ENCODE measurements at regions not wholly inside any gene's neighbourhood (a gene's known extent, or its start where the extent isn't known, plus 50 kb on each side); places are given as distances from the start of the nearest gene placed in this dataset.

DNA sequence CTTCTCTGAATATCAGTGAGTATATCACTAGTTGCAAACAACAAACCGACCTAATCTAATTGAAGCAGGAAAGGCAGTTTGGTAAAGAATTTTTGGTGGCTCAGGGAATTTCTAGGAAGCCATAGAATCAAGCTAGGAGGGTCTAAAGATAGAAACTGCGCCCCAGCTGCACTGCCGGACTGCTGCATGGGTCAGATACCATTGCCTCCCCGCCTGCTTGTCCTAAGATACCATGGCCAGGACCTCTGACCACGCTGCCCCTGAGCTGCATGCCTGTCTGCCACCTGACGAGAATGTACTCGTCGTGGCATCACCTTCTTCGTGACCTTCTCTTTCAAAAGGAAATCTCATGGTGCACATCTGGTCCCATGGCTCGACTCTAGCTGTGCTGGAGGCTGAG is 439.0 kb downstream of the ZSWIM6 start:
- H3K9me3 ChIP-seq, result no peaks in the 10 kb centered on the region
- WGBS, 2 donors, result 52 to 62% methylated on average over 10 of the region's 10 CpGs
- no peaks in the 10 kb centered on the region for H3K36me3 ChIP-seq
- no peaks in the 10 kb centered on the region for H3K4me1 ChIP-seq
- TF ChIP-seq, protein P1, sequence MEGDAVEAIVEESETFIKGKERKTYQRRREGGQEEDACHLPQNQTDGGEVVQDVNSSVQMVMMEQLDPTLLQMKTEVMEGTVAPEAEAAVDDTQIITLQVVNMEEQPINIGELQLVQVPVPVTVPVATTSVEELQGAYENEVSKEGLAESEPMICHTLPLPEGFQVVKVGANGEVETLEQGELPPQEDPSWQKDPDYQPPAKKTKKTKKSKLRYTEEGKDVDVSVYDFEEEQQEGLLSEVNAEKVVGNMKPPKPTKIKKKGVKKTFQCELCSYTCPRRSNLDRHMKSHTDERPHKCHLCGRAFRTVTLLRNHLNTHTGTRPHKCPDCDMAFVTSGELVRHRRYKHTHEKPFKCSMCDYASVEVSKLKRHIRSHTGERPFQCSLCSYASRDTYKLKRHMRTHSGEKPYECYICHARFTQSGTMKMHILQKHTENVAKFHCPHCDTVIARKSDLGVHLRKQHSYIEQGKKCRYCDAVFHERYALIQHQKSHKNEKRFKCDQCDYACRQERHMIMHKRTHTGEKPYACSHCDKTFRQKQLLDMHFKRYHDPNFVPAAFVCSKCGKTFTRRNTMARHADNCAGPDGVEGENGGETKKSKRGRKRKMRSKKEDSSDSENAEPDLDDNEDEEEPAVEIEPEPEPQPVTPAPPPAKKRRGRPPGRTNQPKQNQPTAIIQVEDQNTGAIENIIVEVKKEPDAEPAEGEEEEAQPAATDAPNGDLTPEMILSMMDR (IDR thresholded peaks at IDR 0.05), result no peak
- ATAC-seq (no peak), DNase-seq (no peak)
- H3K27ac ChIP-seq, result no peak overlapping the region
- no peak overlapping the region for H3K4me3 ChIP-seq
- H3K27me3 ChIP-seq, result peaks cover 0 to 72% (median 45%) of the 10 kb centered on the region in 7 donors
- intact Hi-C loops (cut with DNase I), result no loop called here

GRCh38 chr5:61771808-61772207 is 439.8 kb downstream of the ZSWIM6 start:
- TF ChIP-seq, protein P1 (IDR thresholded peaks at IDR 0.05), result no peak
- Histone ChIP-seq H3K27ac (no peak overlapping the region), H3K4me3 (no peak overlapping the region), H3K4me1 (no peaks in the 10 kb centered on the region), H3K9me3 (no peaks in the 10 kb centered on the region), H3K27me3 (peaks cover 0 to 71% (median 38%) of the 10 kb centered on the region in 7 donors), H3K36me3 (no peaks in the 10 kb centered on the region)
- ATAC-seq (no peak), DNase-seq (no peak)
- intact Hi-C loops (cut with DNase I), result no loop called here

DNA sequence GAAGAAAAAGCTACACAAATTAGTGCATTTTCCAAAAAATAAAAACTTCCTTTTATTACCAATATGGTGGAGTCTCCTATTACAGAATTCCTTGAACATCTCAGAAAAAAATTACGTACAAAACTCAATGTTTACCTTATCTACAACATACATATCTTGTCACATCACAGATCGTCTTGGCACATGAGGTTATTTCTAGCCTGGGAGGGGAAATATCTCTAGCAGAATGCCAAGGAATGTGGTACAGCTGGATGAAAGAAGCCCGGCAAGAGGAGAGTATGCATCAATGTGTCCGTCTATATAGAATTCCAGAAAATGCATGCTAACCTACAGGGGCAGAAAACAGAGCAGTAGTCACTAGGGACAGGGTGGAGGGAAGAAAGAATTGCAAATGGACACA is 443.8 kb downstream of the ZSWIM6 start:
- H3K27me3 ChIP-seq, result peaks cover 0 to 47% (median 21%) of the 10 kb centered on the region in 7 donors
- no peaks in the 10 kb centered on the region for H3K36me3 ChIP-seq
- TF ChIP-seq, protein P1 (IDR thresholded peaks at IDR 0.05), result no peak
- no peaks in the 10 kb centered on the region for H3K9me3 ChIP-seq
- H3K27ac ChIP-seq, result no peak overlapping the region
- WGBS, 2 donors, result 32 to 48% methylated on average over 4 of the region's 4 CpGs
- DNase-seq (no peak), ATAC-seq (no peak)
- no peaks in the 10 kb centered on the region for H3K4me1 ChIP-seq
- intact Hi-C loops (cut with DNase I), result no loop called here
- no peak overlapping the region for H3K4me3 ChIP-seq

DNA sequence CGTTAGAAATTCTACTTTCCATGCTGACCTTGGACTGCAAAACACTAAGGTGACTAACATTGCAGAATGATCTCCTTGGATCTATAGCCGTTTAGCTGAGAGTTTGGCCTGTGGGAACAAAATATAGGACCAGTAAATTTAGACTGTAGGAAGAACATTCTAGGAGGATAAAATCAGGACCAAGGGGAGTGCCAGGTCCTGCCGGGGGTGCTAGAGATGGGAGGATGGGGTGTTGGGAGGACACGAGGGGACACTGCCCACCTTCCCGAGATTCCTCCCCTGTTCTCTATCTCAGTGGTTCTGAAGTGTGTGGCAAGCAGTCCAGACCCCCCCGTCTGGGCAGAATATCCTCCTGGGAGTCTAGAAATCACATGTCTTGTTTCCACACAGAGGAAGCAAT is 445.2 kb downstream of the ZSWIM6 start:
- H3K36me3 ChIP-seq, result no peaks in the 10 kb centered on the region
- H3K4me1 ChIP-seq, result peaks cover 0 to 4% (median 0%) of the 10 kb centered on the region in 9 donors
- TF ChIP-seq, protein P1 (IDR thresholded peaks at IDR 0.05), result no peak
- no peak overlapping the region for H3K27ac ChIP-seq
- no peak for DNase-seq
- ATAC-seq, result no peak
- 37 to 43% methylated on average over 6 of the region's 6 CpGs for WGBS, 2 donors
- no peaks in the 10 kb centered on the region for H3K9me3 ChIP-seq
- intact Hi-C loops (cut with DNase I), result no loop called here
- no peak overlapping the region for H3K4me3 ChIP-seq
- H3K27me3 ChIP-seq, result peaks cover 0 to 38% (median 16%) of the 10 kb centered on the region in 7 donors
